ENCODE measurements at regions not wholly inside any gene's neighbourhood (a gene's known extent, or its start where the extent isn't known, plus 50 kb on each side); places are given as distances from the start of the nearest gene placed in this dataset.

- Histone ChIP-seq H3K4me2 (ENCODE audit: low read length) (no peak overlapping the region), H3K9me2 (replicated peaks; ENCODE audit: control insufficient read depth, low read length) (no peaks in the 10 kb centered on the region), H3K36me3 (ENCODE audit: control insufficient read depth, low read length) (no peaks in the 10 kb centered on the region), H4K20me1 (ENCODE audit: control insufficient read depth, insufficient read depth, low read depth, low read length) (no peaks in the 10 kb centered on the region), H3K79me2 (ENCODE audit: control insufficient read depth, low read length) (no peaks in the 10 kb centered on the region), H3K4me3 (ENCODE audit: low read length) (no peak overlapping the region), H3K4me1 (ENCODE audit: control insufficient read depth, low read length) (no peaks in the 10 kb centered on the region), H3K27me3 (ENCODE audit: control insufficient read depth, low read length) (no peaks in the 10 kb centered on the region), H3K27ac (ENCODE audit: low read depth, low read length) (no peak overlapping the region), H3F3A (ENCODE audit: control insufficient read depth, insufficient read depth) (no peaks in the 10 kb centered on the region), H3K9me3 (ENCODE audit: control insufficient read depth, insufficient read depth, low read length) (no peaks in the 10 kb centered on the region)
- no peak for TF ChIP-seq EZH2phosphoT487 (IDR thresholded peaks at IDR 0.05; ENCODE audit: borderline replicate concordance, low read length)
- no peak for TF ChIP-seq CTCF (IDR thresholded peaks at IDR 0.05; ENCODE audit: low read depth, low read length, poor library complexity, severe bottlenecking)
Measured at GRCh38 chr20:40283689-40284088, 405.3 kb downstream of the MAFB start.

- Histone ChIP-seq H3K4me3 (ENCODE audit: low read length) (no peak overlapping the region), H3K27ac (ENCODE audit: low read depth, low read length) (no peak overlapping the region), H3K27me3 (ENCODE audit: control insufficient read depth, low read length) (no peaks in the 10 kb centered on the region), H3K4me2 (ENCODE audit: low read length) (no peak overlapping the region), H3K79me2 (ENCODE audit: control insufficient read depth, low read length) (no peaks in the 10 kb centered on the region), H4K20me1 (ENCODE audit: control insufficient read depth, insufficient read depth, low read depth, low read length) (no peaks in the 10 kb centered on the region), H3F3A (ENCODE audit: control insufficient read depth, insufficient read depth) (no peaks in the 10 kb centered on the region), H3K4me1 (ENCODE audit: control insufficient read depth, low read length) (no peaks in the 10 kb centered on the region), H3K9me3 (ENCODE audit: control insufficient read depth, insufficient read depth, low read length) (no peaks in the 10 kb centered on the region), H3K9me2 (replicated peaks; ENCODE audit: control insufficient read depth, low read length) (no peaks in the 10 kb centered on the region), H3K36me3 (ENCODE audit: control insufficient read depth, low read length) (no peaks in the 10 kb centered on the region)
- no peak for TF ChIP-seq EZH2phosphoT487 (IDR thresholded peaks at IDR 0.05; ENCODE audit: borderline replicate concordance, low read length)
- TF ChIP-seq CTCF (IDR thresholded peaks at IDR 0.05; ENCODE audit: low read depth, low read length, poor library complexity, severe bottlenecking), result no peak
Measured at GRCh38 chr20:40282941-40283340, 406.1 kb downstream of the MAFB start.

- Histone ChIP-seq H3K9me3 (ENCODE audit: control insufficient read depth, insufficient read depth, low read length) (no peaks in the 10 kb centered on the region), H3K27me3 (ENCODE audit: control insufficient read depth, low read length) (no peaks in the 10 kb centered on the region), H3K79me2 (ENCODE audit: control insufficient read depth, low read length) (no peaks in the 10 kb centered on the region), H3K9me2 (replicated peaks; ENCODE audit: control insufficient read depth, low read length) (no peaks in the 10 kb centered on the region), H4K20me1 (ENCODE audit: control insufficient read depth, insufficient read depth, low read depth, low read length) (no peaks in the 10 kb centered on the region), H3K27ac (ENCODE audit: low read depth, low read length) (no peak overlapping the region), H3K4me2 (ENCODE audit: low read length) (no peak overlapping the region), H3K36me3 (ENCODE audit: control insufficient read depth, low read length) (no peaks in the 10 kb centered on the region), H3K4me1 (ENCODE audit: control insufficient read depth, low read length) (no peaks in the 10 kb centered on the region), H3K4me3 (ENCODE audit: low read length) (no peak overlapping the region), H3F3A (ENCODE audit: control insufficient read depth, insufficient read depth) (no peaks in the 10 kb centered on the region)
- no peak for TF ChIP-seq EZH2phosphoT487 (IDR thresholded peaks at IDR 0.05; ENCODE audit: borderline replicate concordance, low read length)
- no peak for TF ChIP-seq CTCF (IDR thresholded peaks at IDR 0.05; ENCODE audit: low read depth, low read length, poor library complexity, severe bottlenecking)
Measured at GRCh38 chr20:40282541-40282940, 406.5 kb downstream of the MAFB start.

GRCh38 chr20:40280616-40281015 lies 408.4 kb downstream of the MAFB start:
- Histone ChIP-seq H3F3A (ENCODE audit: control insufficient read depth, insufficient read depth) (no peaks in the 10 kb centered on the region), H3K27me3 (ENCODE audit: control insufficient read depth, low read length) (no peaks in the 10 kb centered on the region), H4K20me1 (ENCODE audit: control insufficient read depth, insufficient read depth, low read depth, low read length) (no peaks in the 10 kb centered on the region), H3K9me3 (ENCODE audit: control insufficient read depth, insufficient read depth, low read length) (no peaks in the 10 kb centered on the region), H3K36me3 (ENCODE audit: control insufficient read depth, low read length) (no peaks in the 10 kb centered on the region), H3K27ac (ENCODE audit: low read depth, low read length) (no peak overlapping the region), H3K4me3 (ENCODE audit: low read length) (no peak overlapping the region), H3K79me2 (ENCODE audit: control insufficient read depth, low read length) (no peaks in the 10 kb centered on the region), H3K4me2 (ENCODE audit: low read length) (no peak overlapping the region), H3K9me2 (replicated peaks; ENCODE audit: control insufficient read depth, low read length) (no peaks in the 10 kb centered on the region), H3K4me1 (ENCODE audit: control insufficient read depth, low read length) (no peaks in the 10 kb centered on the region)
- TF ChIP-seq CTCF (IDR thresholded peaks at IDR 0.05; ENCODE audit: low read depth, low read length, poor library complexity, severe bottlenecking) (no peak), EZH2phosphoT487 (IDR thresholded peaks at IDR 0.05; ENCODE audit: borderline replicate concordance, low read length) (no peak)

All from DOHH2 (cell line).